HG03442 (cell line): ENCODE measurements at regions not wholly inside any gene's neighbourhood (a gene's known extent, or its start where the extent isn't known, plus 50 kb on each side); places are given as distances from the start of the nearest gene placed in this dataset.

Experiments
- ATAC-seq: cut with Tn5 transposase; IDR thresholded peaks from one replicate; pipeline ENCODE4 v1.9.1; 2021; ENCODE audit warnings: mild to moderate bottlenecking, moderate library complexity; ENCODE audit not compliant: unreplicated experiment

GRCh38 chr18:27899893-27900292, 277.0 kb downstream of the CDH2 start:
- no peak for ATAC-seq

GRCh38 chr18:27894746-27895145, 282.2 kb downstream of the CDH2 start:
- no peak for ATAC-seq

- ATAC-seq, result no peak
Measured at GRCh38 chr18:27887711-27888495, 289.0 kb downstream of the CDH2 start.

GRCh38 chr18:27887287-27887686, 289.6 kb downstream of the CDH2 start:
- ATAC-seq, result no peak

GRCh38 chr18:27879540-27879939, 297.4 kb downstream of the CDH2 start:
- no peak for ATAC-seq

GRCh38 chr18:27871726-27872125, 305.2 kb downstream of the CDH2 start:
- ATAC-seq, result no peak

GRCh38 chr18:27869735-27870134, 307.2 kb downstream of the CDH2 start:
- no peak for ATAC-seq

- no peak for ATAC-seq
Measured at GRCh38 chr18:27865431-27865830, 311.5 kb downstream of the CDH2 start.

- ATAC-seq, result no peak
Measured at GRCh38 chr18:27863780-27864430, 313.0 kb downstream of the CDH2 start.

- ATAC-seq, result no peak
Measured at GRCh38 chr18:27862041-27862682, 314.8 kb downstream of the CDH2 start.

- ATAC-seq, result no peak
Measured at GRCh38 chr18:27861539-27861938, 315.4 kb downstream of the CDH2 start.

GRCh38 chr18:27860701-27861107, 316.2 kb downstream of the CDH2 start:
- no peak for ATAC-seq

GRCh38 chr18:27860011-27860410, 316.9 kb downstream of the CDH2 start:
- ATAC-seq, result no peak

GRCh38 chr18:27856820-27857219, 320.1 kb downstream of the CDH2 start:
- ATAC-seq, result no peak

GRCh38 chr18:27855486-27855885, 321.4 kb downstream of the CDH2 start:
- ATAC-seq, result no peak

- no peak for ATAC-seq
Measured at GRCh38 chr18:27854631-27855030, 322.3 kb downstream of the CDH2 start.

- no peak for ATAC-seq
Measured at GRCh38 chr18:27848336-27848735, 328.6 kb downstream of the CDH2 start.

GRCh38 chr18:27847412-27847811, 329.5 kb downstream of the CDH2 start:
- ATAC-seq, result no peak

GRCh38 chr18:27845897-27846296, 331.0 kb downstream of the CDH2 start:
- no peak for ATAC-seq

- ATAC-seq, result no peak
Measured at GRCh38 chr18:27843783-27844777, 332.9 kb downstream of the CDH2 start.

- ATAC-seq, result no peak
Measured at GRCh38 chr18:27839141-27839540, 337.8 kb downstream of the CDH2 start.
